IgD-negative memory B cell (primary cell): ENCODE measurements at regions not wholly inside any gene's neighbourhood (a gene's known extent, or its start where the extent isn't known, plus 50 kb on each side); places are given as distances from the start of the nearest gene placed in this dataset.
"Not testable (repeated sequence)": the region's sequence is repeated elsewhere in the genome, so short reads cannot be mapped to it uniquely, and the experiment has no call there.

Experiments used
- H3K27ac Mint-ChIP-seq, 3 donors: one replicate each; pipeline ENCODE4 v1.8.0; 2020 to 2022; ENCODE audit warnings: mild to moderate bottlenecking in 3 of 3, mixed read lengths in 3 of 3, moderate library complexity in 1 of 3
- H3K27me3 Mint-ChIP-seq: one replicate; pipeline ENCODE4 v1.8.0; 2021; ENCODE audit warnings: mixed read lengths
- H3K36me3 Mint-ChIP-seq: one replicate; pipeline ENCODE4 v1.8.0; 2020; ENCODE audit warnings: mild to moderate bottlenecking, mixed read lengths
- H3K4me1 Mint-ChIP-seq, 3 donors: one replicate each; pipeline ENCODE4 v1.8.0; 2020 to 2022; ENCODE audit warnings: mixed read lengths in 3 of 3, mild to moderate bottlenecking in 1 of 3
- H3K4me3 Mint-ChIP-seq, 4 donors: one replicate each; pipeline ENCODE4 v1.8.0; 2020 to 2022; ENCODE audit warnings: mild to moderate bottlenecking in 4 of 4, mixed read lengths in 4 of 4, moderate library complexity in 3 of 4
- H3K9me3 Mint-ChIP-seq, 3 donors: one replicate each; pipeline ENCODE4 v1.8.0; 2020 to 2021; ENCODE audit warnings: mixed read lengths in 3 of 3, mild to moderate bottlenecking in 1 of 3

DNA sequence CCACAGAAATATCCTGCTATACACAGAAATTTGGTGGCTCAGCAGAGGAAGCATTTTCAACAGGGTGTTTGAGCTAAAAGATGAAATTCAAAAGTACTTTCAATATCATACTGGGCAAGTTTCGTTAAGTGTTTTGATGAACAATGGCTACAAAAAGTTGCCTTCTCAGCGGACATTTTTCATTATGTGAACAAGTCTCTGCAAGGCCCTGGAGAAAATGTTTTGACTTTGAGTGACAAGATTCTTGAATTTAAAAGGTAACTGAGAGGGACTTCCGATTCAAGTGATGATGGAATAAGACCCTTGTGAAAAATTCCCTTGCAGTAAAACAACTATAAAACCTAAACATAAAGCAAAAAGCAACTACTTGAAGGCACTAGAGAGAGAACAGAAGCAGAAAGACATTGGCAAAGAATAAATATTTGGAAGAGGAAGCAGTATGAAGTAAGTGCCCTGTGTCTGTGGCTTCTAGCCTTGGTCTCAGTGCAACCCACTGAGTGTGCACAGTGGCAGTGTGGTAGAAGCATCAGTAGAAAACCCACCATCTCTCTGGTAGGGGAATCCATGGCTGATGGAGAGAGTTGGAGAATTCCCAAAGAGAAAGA is 62.5 kb upstream of the NAMPT start:
- Mint-ChIP-seq H3K4me1 (peaks cover 0 to 4% (median 4%) of the 10 kb centered on the region in 3 donors), H3K4me3 (peak overlapping the region in 2 of 4 donors; percentile 13 to 55), H3K27me3 (peaks cover 5% of the 10 kb centered on the region), H3K27ac (no peak overlapping the region), H3K9me3 (peaks cover 6 to 27% (median 19%) of the 10 kb centered on the region in 3 donors), H3K36me3 (peaks cover 4% of the 10 kb centered on the region)

DNA sequence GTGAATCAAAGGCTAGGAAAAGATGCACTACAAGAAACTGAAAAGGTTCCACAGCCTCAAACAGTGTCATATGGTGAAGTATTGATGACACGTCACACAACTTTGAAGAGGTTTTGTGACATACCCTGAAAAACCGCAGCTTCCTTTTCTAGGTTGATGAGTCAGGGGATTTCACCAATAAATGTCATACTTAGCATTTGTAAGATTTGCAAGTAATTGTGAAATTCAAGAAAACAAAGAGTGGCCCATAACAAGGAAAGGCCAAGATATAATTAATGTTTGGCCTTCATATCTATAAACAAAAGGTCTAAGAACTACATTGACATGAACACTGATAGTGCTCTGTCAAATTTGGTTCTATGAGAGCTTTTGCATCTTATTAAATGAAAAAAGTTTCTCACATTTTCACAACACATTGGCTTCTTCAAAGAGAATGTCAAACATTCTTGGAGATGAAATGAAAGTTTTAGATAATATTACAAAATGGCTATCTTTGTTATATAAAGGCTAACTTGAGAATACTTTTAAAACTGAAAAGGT is 62.0 kb upstream of the NAMPT start:
- Mint-ChIP-seq H3K27ac (peak overlapping the region in 1 of 3 donors; percentile 59), H3K36me3 (peaks cover 4% of the 10 kb centered on the region), H3K9me3 (peaks cover 5 to 33% (median 18%) of the 10 kb centered on the region in 3 donors), H3K27me3 (peaks cover 5% of the 10 kb centered on the region), H3K4me1 (peaks cover 0 to 4% (median 4%) of the 10 kb centered on the region in 3 donors), H3K4me3 (no peak overlapping the region)

GRCh38 chr7:106346167-106346677 is 61.4 kb upstream of the NAMPT start:
- H3K4me1 Mint-ChIP-seq: peaks cover 0 to 4% (median 4%) of the 10 kb centered on the region in 3 donors
- peak overlapping the region in 1 of 3 donors; percentile 59 for H3K27ac Mint-ChIP-seq
- H3K27me3 Mint-ChIP-seq: peaks cover 5% of the 10 kb centered on the region
- peaks cover 4% of the 10 kb centered on the region for H3K36me3 Mint-ChIP-seq
- peaks cover 5 to 37% (median 20%) of the 10 kb centered on the region in 3 donors for H3K9me3 Mint-ChIP-seq
- H3K4me3 Mint-ChIP-seq: no peak overlapping the region

DNA sequence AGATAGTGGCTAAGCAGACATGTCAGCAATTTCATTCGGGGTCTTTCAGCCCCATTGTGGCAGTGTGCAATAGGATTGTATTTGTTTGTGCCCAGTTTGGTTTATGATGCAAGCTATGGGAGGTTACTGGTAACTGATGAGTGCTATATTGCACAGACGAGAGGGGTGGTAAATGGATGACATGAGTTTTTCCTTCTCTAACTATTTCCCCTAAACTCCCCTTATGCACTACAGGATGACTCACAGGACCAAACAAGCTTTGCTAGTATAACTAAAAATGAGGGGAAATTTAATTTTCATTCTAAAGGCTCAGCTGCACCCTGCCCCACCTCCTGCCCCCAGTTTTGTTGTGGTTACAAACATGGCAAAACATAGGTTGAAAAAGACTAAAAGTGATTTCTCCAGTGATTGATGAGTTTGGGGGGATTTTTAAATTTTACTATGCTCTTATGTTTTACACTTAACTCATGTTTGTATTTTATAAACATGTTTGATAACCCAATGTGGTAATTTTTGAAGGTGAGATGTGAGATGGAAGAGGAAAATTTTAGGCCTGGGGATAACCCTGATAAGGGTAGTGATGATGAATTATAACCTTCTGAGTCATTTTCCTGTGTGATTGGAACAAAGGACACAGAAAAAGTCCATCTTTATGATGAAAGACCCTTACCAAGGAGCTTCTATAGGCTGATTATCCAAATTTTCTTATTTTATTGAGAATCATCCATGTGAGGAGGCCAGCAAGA is 60.8 kb upstream of the NAMPT start:
- H3K27me3 Mint-ChIP-seq: peaks cover 5% of the 10 kb centered on the region
- H3K4me3 Mint-ChIP-seq: peak overlapping the region in 1 of 4 donors; percentile 18
- peaks cover 4% of the 10 kb centered on the region for H3K36me3 Mint-ChIP-seq
- peaks cover 5 to 34% (median 20%) of the 10 kb centered on the region in 3 donors for H3K9me3 Mint-ChIP-seq
- H3K27ac Mint-ChIP-seq: no peak overlapping the region
- H3K4me1 Mint-ChIP-seq: peaks cover 0 to 4% (median 4%) of the 10 kb centered on the region in 3 donors

DNA sequence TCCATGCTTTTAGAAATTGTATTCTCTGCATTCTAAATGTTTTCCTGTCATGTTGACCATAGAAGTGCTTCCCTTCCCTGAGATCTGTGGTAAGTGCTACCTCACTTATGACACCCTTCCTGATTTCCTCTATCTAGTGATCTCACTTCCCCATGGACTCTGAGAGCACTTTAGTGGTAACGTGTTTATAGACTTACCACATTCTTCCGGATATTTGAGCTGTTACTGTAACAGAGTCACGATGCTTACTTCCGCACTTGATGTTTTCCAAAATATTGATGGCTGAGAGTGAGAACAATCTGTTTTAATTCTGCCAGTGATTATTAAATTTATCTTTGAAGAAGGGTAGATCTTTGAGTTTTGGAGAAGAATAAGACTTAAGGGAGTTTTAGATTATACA is 60.1 kb upstream of the NAMPT start:
- Mint-ChIP-seq H3K36me3 (peaks cover 4% of the 10 kb centered on the region), H3K4me1 (peaks cover 0 to 4% (median 4%) of the 10 kb centered on the region in 3 donors), H3K9me3 (peaks cover 5 to 28% (median 22%) of the 10 kb centered on the region in 3 donors), H3K27me3 (peaks cover 5% of the 10 kb centered on the region), H3K27ac (no peak overlapping the region), H3K4me3 (no peak overlapping the region)

DNA sequence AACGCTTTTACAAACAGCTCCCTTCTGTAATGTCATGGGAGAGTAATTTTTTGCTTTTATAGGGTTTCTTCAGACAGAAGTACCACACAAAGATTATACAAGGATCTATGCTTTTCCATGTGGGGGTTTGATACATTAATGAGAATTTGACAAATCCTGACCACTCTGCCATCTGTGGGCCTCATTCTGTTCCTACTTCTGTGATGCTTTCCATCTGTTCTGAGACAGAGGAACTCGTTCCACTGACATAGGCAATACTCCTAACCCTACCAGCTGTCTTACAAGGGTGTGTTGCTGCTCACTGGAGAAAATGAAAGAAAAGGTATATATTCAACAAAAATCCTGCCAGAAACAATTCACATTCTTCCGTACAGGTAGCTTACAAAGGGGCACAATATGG is 59.4 kb upstream of the NAMPT start:
- H3K27me3 Mint-ChIP-seq: peaks cover 5% of the 10 kb centered on the region
- H3K27ac Mint-ChIP-seq: no peak overlapping the region
- H3K4me1 Mint-ChIP-seq: peaks cover 0 to 4% (median 4%) of the 10 kb centered on the region in 3 donors
- no peak overlapping the region for H3K4me3 Mint-ChIP-seq
- H3K36me3 Mint-ChIP-seq: peaks cover 4% of the 10 kb centered on the region
- peaks cover 3 to 28% (median 21%) of the 10 kb centered on the region in 3 donors for H3K9me3 Mint-ChIP-seq

- not testable (repeated sequence) for H3K4me3 Mint-ChIP-seq, H3K36me3 Mint-ChIP-seq, H3K4me1 Mint-ChIP-seq, H3K27ac Mint-ChIP-seq, H3K27me3 Mint-ChIP-seq
- peaks cover 3 to 30% (median 17%) of the 10 kb centered on the region in 3 donors for H3K9me3 Mint-ChIP-seq
Observed at GRCh38 chr7:106342049-106342448, 57.3 kb upstream of the NAMPT start.

DNA sequence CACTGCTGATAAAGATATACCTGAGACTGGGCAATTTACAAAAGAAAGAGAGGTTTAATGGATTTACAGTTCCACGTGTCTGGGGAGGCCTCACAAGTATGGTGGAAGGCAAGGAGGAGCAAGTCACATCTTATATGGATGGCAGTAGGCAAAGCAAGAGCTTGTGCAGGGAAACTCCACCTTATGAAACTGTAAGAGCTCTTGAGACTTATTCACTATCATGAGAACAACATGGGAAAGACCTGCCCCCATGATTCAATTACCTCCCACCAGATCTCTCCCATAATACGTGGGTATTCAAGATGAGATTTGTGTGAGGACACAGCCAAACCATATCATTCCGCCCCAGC is 55.4 kb upstream of the NAMPT start:
- peaks cover 3 to 32% (median 21%) of the 10 kb centered on the region in 3 donors for H3K9me3 Mint-ChIP-seq
- not testable (repeated sequence) for H3K4me1 Mint-ChIP-seq, H3K27me3 Mint-ChIP-seq

GRCh38 chr7:106339513-106340246 is 54.9 kb upstream of the NAMPT start:
- Mint-ChIP-seq H3K4me3 (no peak overlapping the region), H3K27me3 (peaks cover 7% of the 10 kb centered on the region), H3K27ac (no peak overlapping the region), H3K36me3 (no peaks in the 10 kb centered on the region), H3K9me3 (peaks cover 3 to 32% (median 21%) of the 10 kb centered on the region in 3 donors), H3K4me1 (no peaks in the 10 kb centered on the region)

More for the DNA sequence above, 55.4 kb upstream of the NAMPT start:
- H3K4me3 Mint-ChIP-seq, H3K36me3 Mint-ChIP-seq, H3K27ac Mint-ChIP-seq: not testable (repeated sequence)

GRCh38 chr7:106337754-106338153 is 53.0 kb upstream of the NAMPT start:
- no peak overlapping the region for H3K4me3 Mint-ChIP-seq
- peaks cover 3 to 27% (median 20%) of the 10 kb centered on the region in 3 donors for H3K9me3 Mint-ChIP-seq
- H3K27ac Mint-ChIP-seq: no peak overlapping the region
- H3K27me3 Mint-ChIP-seq: peaks cover 5% of the 10 kb centered on the region
- H3K4me1 Mint-ChIP-seq: no peaks in the 10 kb centered on the region
- no peaks in the 10 kb centered on the region for H3K36me3 Mint-ChIP-seq

GRCh38 chr7:106335814-106336213 is 51.0 kb upstream of the NAMPT start:
- H3K27me3 Mint-ChIP-seq: peaks cover 5% of the 10 kb centered on the region
- peaks cover 0 to 14% (median 12%) of the 10 kb centered on the region in 3 donors for H3K9me3 Mint-ChIP-seq
- no peak overlapping the region for H3K4me3 Mint-ChIP-seq
- no peak overlapping the region for H3K27ac Mint-ChIP-seq
- H3K4me1 Mint-ChIP-seq: no peaks in the 10 kb centered on the region
- H3K36me3 Mint-ChIP-seq: no peaks in the 10 kb centered on the region
